CD4-positive, alpha-beta T cell (primary cell): ENCODE measurements at regions not wholly inside any gene's neighbourhood (a gene's known extent, or its start where the extent isn't known, plus 50 kb on each side); places are given as distances from the start of the nearest gene placed in this dataset.
A peak's percentile ranks its signal among the peaks of the same experiment; 100 is the strongest.

Experiments used
- ATAC-seq: fragments of 200-7000 bp; cut with Tn5 transposase; one replicate; pipeline ENCODE4 v1.10.0; 2022; ENCODE audit warnings: mild to moderate bottlenecking; ENCODE audit not compliant: poor library complexity
- CTCF ChIA-PET: fragments of 350-600 bp; sonication (Branson Sonifier 250); formaldehyde crosslinking; loops from one replicate; lab custom pipeline; 2021; ENCODE audit warnings: antibody characterized with exemption, inconsistent platforms; lab: Charles Lee
- POLR2A ChIA-PET: fragments of 350-600 bp; sonication (Branson Sonifier 250); formaldehyde crosslinking; loops from one replicate; lab custom pipeline; 2021; ENCODE audit warnings: antibody characterized with exemption, inconsistent platforms; lab: Charles Lee
- DNase-seq, 14 experiments: peaks; one replicate each; pipeline ENCODE4 v3.0.0-alpha.2; 2013 to 2020; ENCODE audit warnings: mixed read lengths in 2 of 14
- H3K27ac ChIP-seq, 2 donors: one replicate each; pipeline versions ENCODE4 v1.5.1 to v1.7.0; 2013; ENCODE audit warnings: low read length in 2 of 2, low read depth in 1 of 2, mild to moderate bottlenecking in 1 of 2
- H3K27me3 ChIP-seq, 2 experiments: 1 replicate in 1 of 2; 2 replicates in 1 of 2; pipeline versions ENCODE4 v1.6.1 to v1.7.0; 2013; ENCODE audit warnings: low read length in 2 of 2, control low read depth in 1 of 2, mild to moderate bottlenecking in 1 of 2, moderate library complexity in 1 of 2; ENCODE audit not compliant: insufficient read depth in 2 of 2, control insufficient read depth in 1 of 2
- H3K36me3 ChIP-seq: one replicate; pipeline ENCODE4 v1.6.1; 2013; ENCODE audit warnings: low read length, control low read depth; ENCODE audit not compliant: insufficient read depth
- H3K4me1 ChIP-seq: one replicate; pipeline ENCODE4 v1.6.1; 2013; ENCODE audit warnings: low read length, control low read depth; ENCODE audit not compliant: insufficient read depth
- H3K4me3 ChIP-seq: one replicate; pipeline ENCODE4 v1.5.1; 2013; ENCODE audit warnings: mild to moderate bottlenecking, low read length, moderate library complexity
- H3K9me3 ChIP-seq, 2 experiments: 1 replicate in 1 of 2; 2 replicates in 1 of 2; pipeline versions ENCODE4 v1.6.1 to v1.7.0; 2013; ENCODE audit warnings: low read length in 2 of 2, mild to moderate bottlenecking in 2 of 2, control low read depth in 1 of 2, moderate library complexity in 1 of 2; ENCODE audit not compliant: control insufficient read depth in 1 of 2, insufficient read depth in 1 of 2
- H3K27ac Mint-ChIP-seq: one replicate; pipeline ENCODE4 v1.8.0; 2020; ENCODE audit warnings: mixed read lengths
- H3K27me3 Mint-ChIP-seq: one replicate; pipeline ENCODE4 v1.8.0; 2021; ENCODE audit warnings: mixed read lengths
- H3K36me3 Mint-ChIP-seq: one replicate; pipeline ENCODE4 v1.8.0; 2021; ENCODE audit warnings: low read depth, mixed read lengths
- H3K4me1 Mint-ChIP-seq: one replicate; pipeline ENCODE4 v1.8.0; 2021; ENCODE audit warnings: low read depth, mixed read lengths
- H3K4me3 Mint-ChIP-seq: one replicate; pipeline ENCODE4 v1.8.0; 2020; ENCODE audit warnings: mild to moderate bottlenecking, mixed read lengths
- H3K9me3 Mint-ChIP-seq: one replicate; pipeline ENCODE4 v1.8.0; 2020; ENCODE audit warnings: mixed read lengths
- CTCF ChIP-seq: fragments of 200-600 bp; IDR thresholded peaks from one replicate; pipeline ENCODE4 v1.8.0; 2022; ENCODE audit warnings: antibody characterized with exemption, mild to moderate bottlenecking
- intact Hi-C, 2 experiments: fragments of 100-400 bp; cut with DNase I in 1 of 2; cut with micrococcal nuclease in 1 of 2; formaldehyde crosslinking; loops; one replicate each; pipeline versions ENCODE4 v1.15.1 to v1.9.0; 2023 to 2025; cut with DNase I, micrococcal nuclease

DNA sequence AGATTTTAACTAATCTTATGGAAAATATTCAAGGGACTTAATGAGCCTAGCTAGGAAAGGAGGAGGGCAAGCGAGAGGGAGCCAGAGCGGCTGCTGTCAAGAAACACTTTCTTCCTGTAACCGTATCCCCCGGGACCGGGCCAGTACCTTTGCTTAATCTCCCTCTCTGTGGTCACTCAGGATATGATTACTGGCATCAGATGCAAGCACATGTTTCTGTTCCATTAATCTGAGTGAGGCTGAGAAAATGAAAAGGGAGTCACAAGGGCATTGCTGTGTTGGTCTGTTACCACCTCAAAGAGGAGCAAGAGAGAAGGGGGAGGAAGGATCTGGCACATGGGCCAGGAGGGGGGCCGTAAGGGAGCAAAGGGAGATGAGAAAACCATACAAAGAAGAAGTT, 356.7 kb upstream of the GATB start:
- ATAC-seq = no peak
- CTCF ChIA-PET = no interaction called here
- no peak for TF ChIP-seq CTCF

DNA sequence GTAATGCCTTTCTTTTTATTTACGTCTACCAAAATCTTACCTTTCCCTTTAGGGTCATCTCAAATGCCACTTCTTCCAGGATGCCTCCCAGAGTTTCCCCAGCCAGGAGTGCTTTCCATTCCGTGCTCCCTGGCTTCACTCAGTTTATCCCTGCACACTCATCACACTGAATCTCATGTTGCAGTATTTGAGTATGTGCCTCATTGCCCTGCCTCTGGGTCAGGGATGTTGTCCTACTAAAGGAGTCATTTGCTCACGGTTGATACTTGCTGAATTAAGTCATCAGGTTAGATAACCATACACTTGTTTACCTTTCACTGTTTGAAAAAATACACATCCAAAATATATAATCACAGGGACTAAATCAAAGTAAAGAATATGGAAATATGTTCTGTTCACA, 356.2 kb upstream of the GATB start:
- DNase-seq = no peak
- POLR2A ChIA-PET = no interaction called here
- no peak for ATAC-seq
- intact Hi-C loops = loop anchor here in 1 of 2 experiments (5.0 kb wide), 1 partner anchor 50 kb away; no protein-coding TSS in a partner anchor
- H3K4me1 Mint-ChIP-seq = peaks cover 66% of the 10 kb centered on the region
- no peaks in the 10 kb centered on the region for H3K36me3 Mint-ChIP-seq
- H3K4me3 Mint-ChIP-seq = peak overlapping the region; percentile 61
- Histone ChIP-seq H3K4me1 (peaks cover 50% of the 10 kb centered on the region), H3K27ac (no peak overlapping the region), H3K9me3 (peaks cover 0 to 2% of the 10 kb centered on the region in 2 experiments), H3K4me3 (no peak overlapping the region), H3K36me3 (no peaks in the 10 kb centered on the region), H3K27me3 (no peaks in the 10 kb centered on the region)
- no peaks in the 10 kb centered on the region for H3K27me3 Mint-ChIP-seq
- H3K9me3 Mint-ChIP-seq = no peaks in the 10 kb centered on the region
- peak overlapping the region; percentile 93 for H3K27ac Mint-ChIP-seq
- CTCF ChIA-PET = no interaction called here
- TF ChIP-seq CTCF = no peak

More for the DNA sequence above, 356.7 kb upstream of the GATB start:
- Histone ChIP-seq H3K4me1 (peaks cover 46% of the 10 kb centered on the region), H3K27me3 (no peaks in the 10 kb centered on the region), H3K9me3 (peaks cover 0 to 7% of the 10 kb centered on the region in 2 experiments), H3K27ac (no peak overlapping the region), H3K36me3 (no peaks in the 10 kb centered on the region), H3K4me3 (no peak overlapping the region)
- Mint-ChIP-seq H3K27me3 (no peaks in the 10 kb centered on the region), H3K4me3 (no peak overlapping the region), H3K36me3 (no peaks in the 10 kb centered on the region), H3K27ac (peak overlapping the region; percentile 93), H3K9me3 (no peaks in the 10 kb centered on the region), H3K4me1 (peaks cover 62% of the 10 kb centered on the region)
- no peak for DNase-seq
- POLR2A ChIA-PET = no interaction called here
- intact Hi-C loops = loop anchor here in 1 of 2 experiments (5.0 kb wide), 1 partner anchor 50 kb away; no protein-coding TSS in a partner anchor

DNA sequence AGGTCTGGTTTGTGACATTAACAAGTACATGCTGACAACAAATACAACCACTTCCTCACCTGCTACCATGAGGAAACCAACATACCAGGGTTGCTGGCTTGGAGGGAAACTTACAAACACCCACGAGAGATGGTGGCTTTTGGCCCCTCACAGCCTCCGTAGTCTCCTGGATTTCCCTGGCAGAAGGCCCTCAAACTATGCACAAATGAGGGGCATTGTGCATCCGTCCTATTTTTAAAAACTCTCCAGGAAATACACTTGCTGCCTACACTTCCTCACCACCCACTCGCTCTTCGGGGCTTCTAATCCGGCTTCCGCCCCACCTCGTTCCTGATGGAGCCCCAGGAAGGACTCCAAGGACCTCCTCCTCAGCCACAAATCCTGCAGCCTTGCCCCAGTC, 355.0 kb upstream of the GATB start:
- peak overlapping the region; percentile 62 to 78 for H3K27ac ChIP-seq
- peak overlapping the region; percentile 40 for H3K4me3 ChIP-seq
- Mint-ChIP-seq H3K9me3 (no peaks in the 10 kb centered on the region), H3K4me3 (peak overlapping the region; percentile 61), H3K4me1 (peaks cover 68% of the 10 kb centered on the region), H3K36me3 (no peaks in the 10 kb centered on the region), H3K27ac (peak overlapping the region; percentile 93), H3K27me3 (no peaks in the 10 kb centered on the region)
- TF ChIP-seq CTCF = no peak
- peak; percentile 81 for ATAC-seq
- H3K27me3 ChIP-seq = no peaks in the 10 kb centered on the region
- H3K36me3 ChIP-seq = no peaks in the 10 kb centered on the region
- peak in 11 of 14 experiments; percentile 31 to 85 (median 49) for DNase-seq
- CTCF ChIA-PET = no interaction called here
- H3K9me3 ChIP-seq = no peaks in the 10 kb centered on the region
- peaks cover 53% of the 10 kb centered on the region for H3K4me1 ChIP-seq
- POLR2A ChIA-PET = interaction anchor here (0.7 to 3.9 kb wide), 5 partner anchors 10 to 124 kb away, joined by 3 to 47 read pairs (median 3); no protein-coding TSS in a partner anchor
- intact Hi-C loops = loop anchor here in 1 of 2 experiments (1.0 to 5.0 kb wide), 2 partner anchors 15 to 48 kb away; no protein-coding TSS in a partner anchor
